GM18507 (cell line): ENCODE measurements at regions not wholly inside any gene's neighbourhood (a gene's known extent, or its start where the extent isn't known, plus 50 kb on each side); places are given as distances from the start of the nearest gene placed in this dataset.
"Not testable (repeated sequence)": the region's sequence is repeated elsewhere in the genome, so short reads cannot be mapped to it uniquely, and the experiment has no call there.

Experiments
- DNase-seq: peaks from one replicate; pipeline ENCODE4 v3.0.0; 2011; ENCODE audit warnings: low read depth; ENCODE audit not compliant: insufficient read length; ENCODE audit errors: extremely low spot score
- FAIRE-seq: peaks from 2 replicates; lab custom pipeline; 2011; peaks lifted over from hg19 to GRCh38; lab: Jason Lieb, UNC

- FAIRE-seq, result no peak
- DNase-seq, result no peak
These were observed 1013.2 kb upstream of the FANCL start for GRCh38 chr2:59254279-59254678.

DNA sequence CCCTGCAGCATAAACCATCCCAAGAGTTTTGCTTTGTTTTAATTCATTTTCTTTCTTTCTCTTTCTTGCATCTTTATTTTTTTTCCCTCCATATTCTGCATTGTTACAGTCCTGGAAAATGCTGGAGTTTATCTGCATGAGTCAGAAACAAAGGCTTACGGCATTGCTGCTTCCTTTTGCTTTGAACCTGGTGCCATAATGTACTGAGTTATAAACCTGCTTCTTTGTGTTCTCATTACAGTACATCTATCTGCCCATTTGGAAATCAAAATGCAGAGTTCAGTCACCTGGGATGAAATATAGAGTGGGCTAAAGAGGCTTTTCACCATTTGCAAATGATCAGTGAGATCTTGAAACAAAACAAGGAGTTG is 1009.2 kb upstream of the FANCL start:
- no peak for FAIRE-seq
- DNase-seq, result no peak

DNA sequence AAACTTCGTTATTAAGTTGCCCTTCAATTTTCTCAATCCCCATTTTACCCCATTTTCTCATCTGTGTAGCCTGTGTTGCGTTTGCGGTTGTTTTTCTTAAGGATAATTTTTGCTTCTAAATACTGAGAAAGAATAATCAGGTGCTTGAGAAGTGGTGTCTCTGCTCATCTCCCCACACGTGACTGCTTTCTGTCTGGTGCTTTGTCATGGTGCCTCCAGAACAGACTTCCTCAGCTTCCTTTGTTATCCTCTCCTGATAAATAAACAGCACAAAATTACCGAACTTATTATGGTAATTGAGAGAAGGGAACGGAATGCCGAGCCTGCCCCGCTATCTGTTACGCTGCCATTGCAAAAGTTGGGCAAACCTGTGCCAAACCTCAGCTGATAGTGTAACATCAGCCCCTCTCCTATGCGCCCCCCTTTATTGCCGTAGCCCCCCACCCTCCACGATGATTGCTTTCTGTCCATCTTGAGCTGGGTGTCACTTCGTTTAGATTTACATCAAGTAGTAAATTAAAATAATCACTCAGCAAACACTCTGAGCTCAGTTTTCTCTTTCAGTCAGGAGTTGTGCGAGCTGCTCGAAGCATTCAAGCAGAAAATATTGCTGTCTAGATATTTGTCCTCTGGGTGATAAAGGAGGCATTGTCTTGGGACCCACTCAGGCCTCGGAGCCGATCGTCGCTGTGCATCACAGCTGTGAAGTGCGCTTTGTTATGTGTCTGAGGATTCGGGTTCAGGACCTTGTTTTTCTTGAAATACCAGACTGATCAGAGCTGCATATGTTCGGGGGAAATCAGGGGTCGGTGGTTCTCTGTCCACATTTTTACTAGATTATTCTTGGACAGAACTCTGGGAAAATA is 1008.5 kb upstream of the FANCL start:
- DNase-seq (no peak), FAIRE-seq (no peak)

GRCh38 chr2:59239146-59239545 is 998.0 kb upstream of the FANCL start:
- no peak for FAIRE-seq
- no peak for DNase-seq

DNA sequence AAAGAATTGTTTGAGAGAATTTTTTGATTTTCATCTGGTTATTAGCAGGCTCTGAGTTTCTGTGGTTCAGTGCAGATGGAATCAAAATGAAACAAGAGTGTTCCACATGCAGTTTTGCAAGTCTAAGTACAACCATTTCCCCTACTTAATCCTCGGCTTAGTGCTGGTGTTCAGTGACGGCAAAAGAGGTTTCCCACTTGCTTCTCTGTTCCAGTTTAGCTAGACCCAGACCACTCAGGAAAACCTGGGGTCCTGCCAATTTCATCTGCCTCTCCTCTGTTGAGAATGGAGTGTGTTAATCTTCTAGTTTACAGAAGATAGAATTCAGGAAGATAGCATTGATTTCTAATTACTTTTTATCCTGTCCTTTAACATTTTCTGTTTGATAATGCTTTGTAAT is 996.2 kb upstream of the FANCL start:
- DNase-seq (no peak), FAIRE-seq (no peak)

DNA sequence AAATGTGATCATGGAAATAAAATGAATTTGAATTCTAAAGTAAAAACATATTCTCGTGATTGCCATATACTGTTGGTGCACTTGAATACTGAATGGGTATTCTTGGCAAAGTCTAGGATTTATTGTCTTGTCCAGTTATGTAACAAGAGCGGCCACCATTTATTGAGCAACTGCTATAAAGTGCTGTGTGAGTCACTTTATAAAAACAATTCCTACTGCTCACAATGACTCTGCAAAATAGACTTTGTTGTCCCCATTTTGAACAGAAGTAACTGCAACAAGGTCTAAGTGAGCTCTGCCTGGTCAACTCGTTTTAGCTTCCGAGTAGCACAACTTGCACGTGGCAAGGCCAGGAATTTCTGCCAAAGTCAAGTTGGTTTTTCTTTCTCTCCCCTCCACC is 995.6 kb upstream of the FANCL start:
- no peak for FAIRE-seq
- no peak for DNase-seq

GRCh38 chr2:59233920-59234319 is 992.8 kb upstream of the FANCL start:
- no peak for DNase-seq
- FAIRE-seq, result no peak

DNA sequence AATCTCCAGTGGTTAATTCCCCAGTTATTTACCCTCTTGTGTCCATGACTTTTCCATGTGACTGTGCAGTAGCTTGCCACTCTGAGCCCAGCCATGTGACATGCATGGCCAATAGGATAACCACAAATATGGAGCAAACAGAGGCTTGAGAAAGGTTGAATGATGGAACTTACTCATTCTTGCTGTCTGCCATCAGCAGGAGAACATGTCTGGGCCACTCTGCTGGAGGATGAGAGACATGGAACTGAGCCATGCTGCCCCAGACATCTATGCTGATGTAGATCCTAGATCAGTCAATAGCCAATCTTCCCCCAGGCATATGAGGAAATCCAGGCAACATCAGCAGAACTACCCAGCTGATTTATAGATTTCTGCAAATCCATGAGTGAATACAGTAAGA is 992.3 kb upstream of the FANCL start:
- DNase-seq (no peak), FAIRE-seq (no peak)

GRCh38 chr2:59232394-59233165 is 991.5 kb upstream of the FANCL start:
- FAIRE-seq (no peak), DNase-seq (no peak)

- not testable (repeated sequence) for DNase-seq, FAIRE-seq
These were observed 985.2 kb upstream of the FANCL start for GRCh38 chr2:59226362-59226761.

DNA sequence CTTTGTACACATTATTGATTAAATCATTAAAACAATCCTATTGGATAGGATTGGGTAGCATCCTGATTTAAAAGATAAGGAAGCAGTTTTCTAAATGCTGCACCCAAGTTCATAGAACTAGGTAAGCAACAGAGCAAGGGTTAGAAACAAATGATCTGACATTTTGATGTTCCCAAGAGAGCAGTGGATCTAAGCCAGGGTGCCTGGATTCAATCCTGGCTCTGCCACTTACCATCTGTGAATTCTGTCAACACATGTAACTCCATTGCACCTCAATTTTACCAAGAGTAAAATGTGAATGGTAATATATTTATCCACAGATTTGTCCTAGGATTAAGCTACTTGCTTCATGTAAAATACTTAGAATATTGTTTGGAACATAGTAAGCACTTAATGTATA is 982.6 kb upstream of the FANCL start:
- no peak for DNase-seq

GRCh38 chr2:59217360-59217759 is 976.2 kb upstream of the FANCL start:
- DNase-seq, result no peak
- FAIRE-seq, result no peak

More for the DNA sequence above, 982.6 kb upstream of the FANCL start:
- no peak for FAIRE-seq

- FAIRE-seq (no peak), DNase-seq (no peak)
These were observed 965.2 kb upstream of the FANCL start for GRCh38 chr2:59206361-59206760.

DNA sequence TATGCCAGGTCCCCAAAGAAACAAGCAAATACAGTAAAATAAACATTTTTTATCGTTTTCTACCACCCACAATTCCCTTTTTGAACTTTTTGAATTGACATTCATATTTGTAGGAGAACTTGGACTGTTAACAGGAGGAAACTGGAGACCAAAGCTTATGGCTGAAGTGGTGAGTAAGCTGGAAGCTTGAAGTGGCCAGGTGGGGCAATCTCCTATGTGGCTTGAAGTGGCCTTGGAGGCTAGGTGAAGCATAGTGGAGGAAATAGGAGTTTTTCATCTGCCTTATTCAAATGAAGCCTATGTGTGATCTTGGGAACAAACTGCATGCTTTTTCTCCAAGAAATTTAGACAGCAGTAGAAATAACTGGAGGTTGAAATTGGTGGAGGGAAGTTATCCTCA is 962.9 kb upstream of the FANCL start:
- FAIRE-seq (no peak), DNase-seq (no peak)

- no peak for DNase-seq
These were observed 955.4 kb upstream of the FANCL start for GRCh38 chr2:59196491-59196890.

DNA sequence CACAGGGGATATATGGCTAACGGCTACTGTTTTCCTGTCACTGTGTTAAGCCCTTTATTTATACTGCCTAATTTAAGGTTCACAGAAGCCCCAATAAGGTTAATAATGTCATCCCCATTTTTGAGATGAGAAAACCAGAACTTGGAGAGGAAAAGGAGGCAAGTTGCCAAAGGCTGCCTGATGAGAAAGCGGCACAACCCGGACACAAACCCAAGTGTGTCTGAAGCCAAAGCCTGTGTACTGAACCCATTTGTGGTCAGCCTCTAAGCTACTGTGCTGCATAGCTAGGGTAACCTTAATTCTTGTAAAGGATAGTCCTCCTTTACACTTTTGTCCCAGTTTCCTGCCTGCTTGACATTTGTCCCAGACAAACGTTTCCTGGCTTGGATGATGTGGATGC is 954.7 kb upstream of the FANCL start:
- DNase-seq, result no peak
- no peak for FAIRE-seq

More at GRCh38 chr2:59196491-59196890, 955.4 kb upstream of the FANCL start:
- no peak for FAIRE-seq

GRCh38 chr2:59191781-59192180 is 950.7 kb upstream of the FANCL start:
- DNase-seq (no peak), FAIRE-seq (no peak)

DNA sequence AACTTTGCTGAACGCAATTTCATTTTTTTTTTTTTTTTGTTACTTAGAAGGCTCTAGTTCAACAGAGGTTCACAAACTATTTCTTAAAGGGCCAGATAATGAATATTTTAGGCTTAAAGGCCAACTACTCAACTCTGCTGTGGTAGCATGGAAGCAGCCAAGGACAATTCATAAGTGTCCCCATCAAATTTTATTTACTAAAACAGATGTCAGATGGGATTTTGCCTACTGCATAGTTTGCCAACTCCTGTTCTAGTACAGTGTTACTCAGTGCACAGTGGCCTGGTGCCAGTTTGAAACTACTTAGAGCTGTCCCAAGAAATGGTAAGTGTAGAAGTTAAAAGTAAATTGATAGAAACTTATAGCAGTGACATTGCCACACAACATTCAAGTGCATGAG is 949.4 kb upstream of the FANCL start:
- FAIRE-seq (no peak), DNase-seq (no peak)

DNA sequence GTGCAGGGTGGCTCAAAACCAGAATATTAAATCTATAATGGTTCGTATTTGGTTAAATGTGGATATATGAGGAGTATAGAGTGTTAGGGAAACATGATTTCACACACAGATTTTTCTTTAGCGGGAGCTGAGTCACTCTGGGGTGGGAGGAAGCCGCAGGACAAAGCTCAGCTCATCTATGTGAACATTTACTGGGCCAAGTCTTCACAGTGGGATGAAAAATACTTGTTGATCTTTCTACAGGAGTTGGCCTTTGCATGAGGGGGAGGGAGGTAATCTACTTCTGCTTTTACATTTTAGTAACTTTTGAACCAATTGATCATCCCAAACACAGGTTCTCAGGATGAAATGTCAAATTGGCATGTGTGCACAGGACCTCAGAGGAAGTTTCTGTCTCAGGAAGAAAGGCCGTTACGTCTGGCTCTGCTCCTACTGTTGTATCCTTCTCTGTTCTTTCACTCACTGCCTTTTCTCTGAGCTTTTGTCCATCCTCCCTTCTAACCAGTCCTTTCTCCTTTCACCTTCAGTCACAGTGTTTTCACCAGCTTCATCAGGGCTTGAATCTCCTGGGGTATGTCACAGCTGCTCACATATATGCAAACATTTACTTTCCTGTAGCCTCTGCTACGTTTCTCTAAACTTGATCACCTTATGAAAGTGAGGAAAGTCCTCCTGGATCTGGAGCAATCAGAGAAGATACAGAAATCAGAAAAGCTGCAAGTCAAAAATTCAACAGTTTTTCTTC is 943.3 kb upstream of the FANCL start:
- DNase-seq, result no peak
- FAIRE-seq, result no peak

GRCh38 chr2:59183070-59183469 is 941.9 kb upstream of the FANCL start:
- no peak for FAIRE-seq
- no peak for DNase-seq
